ENCODE measurements at regions not wholly inside any gene's neighbourhood (a gene's known extent, or its start where the extent isn't known, plus 50 kb on each side); places are given as distances from the start of the nearest gene placed in this dataset.
"Not testable (repeated sequence)": the region's sequence is repeated elsewhere in the genome, so short reads cannot be mapped to it uniquely, and the experiment has no call there.

GRCh38 chr2:134023854-134024253, 230.0 kb upstream of the MGAT5 start:
- no peak overlapping the region for H3K4me3 ChIP-seq (ENCODE audit: low read depth, low read length)
- TF ChIP-seq CTCF (IDR thresholded peaks at IDR 0.05; ENCODE audit: low read depth, low read length) = no peak

GRCh38 chr2:134027980-134028379, 225.9 kb upstream of the MGAT5 start:
- H3K4me3 ChIP-seq (ENCODE audit: low read depth, low read length) = no peak overlapping the region
- TF ChIP-seq CTCF (IDR thresholded peaks at IDR 0.05; ENCODE audit: low read depth, low read length) = no peak

GRCh38 chr2:134029418-134029817, 224.5 kb upstream of the MGAT5 start:
- no peak overlapping the region for H3K4me3 ChIP-seq (ENCODE audit: low read depth, low read length)
- no peak for TF ChIP-seq CTCF (IDR thresholded peaks at IDR 0.05; ENCODE audit: low read depth, low read length)

DNA sequence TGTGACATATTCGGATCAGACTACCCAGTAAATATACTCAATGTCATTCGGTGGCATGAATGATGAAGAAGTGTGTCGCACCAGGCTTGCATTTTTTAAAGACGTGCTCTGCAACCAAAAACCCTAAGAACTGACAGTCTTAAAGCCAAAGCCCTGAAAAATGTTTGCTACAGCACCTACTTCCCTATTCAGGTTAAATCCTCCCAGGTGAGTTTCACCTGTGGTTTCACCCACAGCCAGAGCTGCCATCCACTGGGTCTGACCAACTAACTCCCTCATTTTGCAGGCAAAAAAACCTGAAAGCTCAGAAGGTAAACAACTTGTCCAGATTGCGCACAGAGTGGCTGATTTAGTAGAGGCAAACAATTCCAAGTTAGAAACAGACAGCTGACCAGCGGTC, 222.3 kb upstream of the MGAT5 start:
- no peak overlapping the region for H3K4me3 ChIP-seq (ENCODE audit: low read depth, low read length)
- TF ChIP-seq CTCF (IDR thresholded peaks at IDR 0.05; ENCODE audit: low read depth, low read length) = no peak

DNA sequence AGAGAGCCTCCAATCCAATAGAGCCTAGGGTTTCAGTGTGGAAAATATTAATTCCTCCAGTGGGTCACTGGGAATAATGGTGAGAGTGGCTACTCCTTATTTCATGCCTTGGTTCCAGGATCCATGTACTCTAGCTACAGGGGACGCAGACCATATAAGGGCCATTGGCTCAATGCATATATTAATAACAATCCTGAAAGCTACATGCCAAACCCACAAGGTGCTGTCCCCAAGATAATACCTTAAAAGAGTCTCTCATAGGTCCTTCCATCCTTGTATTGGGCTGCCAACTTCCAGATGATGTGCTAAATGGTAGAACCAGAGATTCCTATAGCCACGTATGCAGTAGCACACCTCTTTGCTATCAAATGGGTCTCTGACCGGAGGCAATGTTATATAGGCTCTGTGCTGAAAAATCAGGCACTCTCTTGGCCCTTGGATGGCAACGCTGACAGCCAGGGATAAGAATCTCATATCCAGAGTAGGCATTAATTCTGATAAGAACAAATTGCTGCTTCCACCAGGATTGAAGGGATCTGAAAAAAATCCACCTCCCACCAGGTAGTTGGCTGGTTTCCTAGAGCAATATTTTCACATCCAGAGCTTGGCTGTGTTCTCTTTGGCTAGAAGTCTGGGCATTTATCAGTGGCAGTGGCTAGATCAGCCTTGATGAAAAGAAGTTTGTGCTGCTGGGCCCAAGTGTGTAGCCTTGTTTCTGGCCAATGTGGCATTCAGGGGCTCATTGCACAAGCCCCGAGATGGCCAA, 218.1 kb upstream of the MGAT5 start:
- TF ChIP-seq CTCF (IDR thresholded peaks at IDR 0.05; ENCODE audit: low read depth, low read length) = no peak
- H3K4me3 ChIP-seq (ENCODE audit: low read depth, low read length) = no peak overlapping the region

GRCh38 chr2:134039912-134040581, 213.8 kb upstream of the MGAT5 start:
- no peak overlapping the region for H3K4me3 ChIP-seq (ENCODE audit: low read depth, low read length)
- no peak for TF ChIP-seq CTCF (IDR thresholded peaks at IDR 0.05; ENCODE audit: low read depth, low read length)

GRCh38 chr2:134040626-134041172, 213.2 kb upstream of the MGAT5 start:
- H3K4me3 ChIP-seq (ENCODE audit: low read depth, low read length) = not testable (repeated sequence)
